GM23248 (cell line): ENCODE measurements at regions not wholly inside any gene's neighbourhood (a gene's known extent, or its start where the extent isn't known, plus 50 kb on each side); places are given as distances from the start of the nearest gene placed in this dataset.

Experiments
- EZH2 ChIP-seq: fragments of 200-600 bp; sonication (generic); IDR thresholded peaks from 2 replicates; pipeline ENCODE4 v1.6.1; 2018; ENCODE audit warnings: antibody characterized with exemption, mild to moderate bottlenecking; ENCODE audit not compliant: insufficient read depth, poor library complexity, severe bottlenecking
- EZH2phosphoT487 ChIP-seq: fragments of 200-600 bp; sonication (generic); IDR thresholded peaks from 2 replicates; pipeline ENCODE4 v1.6.1; 2018; ENCODE audit warnings: antibody characterized with exemption, moderate library complexity, mild to moderate bottlenecking, low read depth; ENCODE audit not compliant: insufficient read depth

- no peak for TF ChIP-seq EZH2
- no peak for TF ChIP-seq EZH2phosphoT487
Measured at GRCh38 chr3:27945229-27945628, 223.1 kb upstream of the EOMES start.
